GM21717 (cell line): ENCODE measurements at regions not wholly inside any gene's neighbourhood (a gene's known extent, or its start where the extent isn't known, plus 50 kb on each side); places are given as distances from the start of the nearest gene placed in this dataset.
"Not testable (repeated sequence)": the region's sequence is repeated elsewhere in the genome, so short reads cannot be mapped to it uniquely, and the experiment has no call there.

ENCODE experiments used
- ATAC-seq: cut with Tn5 transposase; IDR thresholded peaks from one replicate; pipeline ENCODE4 v1.9.1; 2021; ENCODE audit warnings: mild to moderate bottlenecking, moderate library complexity; ENCODE audit not compliant: unreplicated experiment

DNA sequence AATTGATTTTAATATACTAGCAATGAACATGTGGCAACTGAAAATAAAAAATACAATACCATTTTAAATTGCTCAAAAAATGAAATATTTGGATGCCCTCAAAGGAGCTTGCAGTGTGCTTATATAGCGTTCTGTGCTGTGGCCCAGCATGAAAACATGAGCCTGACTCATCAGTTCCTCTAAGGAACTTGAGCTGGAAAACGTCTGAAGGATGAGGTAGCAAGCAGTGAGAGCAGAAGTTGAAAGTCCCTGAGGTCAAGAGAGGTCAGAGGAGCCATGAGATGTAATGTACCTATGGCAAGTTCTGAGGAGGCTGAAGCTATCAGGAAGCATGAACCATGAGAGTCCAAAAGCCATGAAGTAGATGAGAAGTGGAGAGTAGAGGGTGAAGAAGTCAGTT, 59.7 kb downstream of the HMGB3 start:
- ATAC-seq: no peak

DNA sequence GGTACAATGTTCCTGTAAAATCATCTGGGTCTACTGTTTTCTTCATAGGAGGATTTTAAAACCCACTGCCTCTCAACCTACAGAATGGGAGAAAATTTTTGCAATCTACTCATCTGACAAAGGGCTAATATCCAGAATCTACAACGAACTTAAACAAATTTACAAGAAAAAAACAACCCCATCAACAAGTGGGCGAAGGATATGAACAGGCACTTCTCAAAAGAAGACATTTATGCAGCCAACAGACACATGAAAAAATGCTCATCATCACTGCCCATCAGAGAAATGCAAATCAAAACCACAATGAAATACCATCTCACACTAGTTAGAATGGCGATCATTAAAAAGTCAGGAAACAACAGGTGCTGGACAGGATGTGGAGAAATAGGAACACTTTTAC, 83.2 kb downstream of the HMGB3 start:
- ATAC-seq: not testable (repeated sequence)

DNA sequence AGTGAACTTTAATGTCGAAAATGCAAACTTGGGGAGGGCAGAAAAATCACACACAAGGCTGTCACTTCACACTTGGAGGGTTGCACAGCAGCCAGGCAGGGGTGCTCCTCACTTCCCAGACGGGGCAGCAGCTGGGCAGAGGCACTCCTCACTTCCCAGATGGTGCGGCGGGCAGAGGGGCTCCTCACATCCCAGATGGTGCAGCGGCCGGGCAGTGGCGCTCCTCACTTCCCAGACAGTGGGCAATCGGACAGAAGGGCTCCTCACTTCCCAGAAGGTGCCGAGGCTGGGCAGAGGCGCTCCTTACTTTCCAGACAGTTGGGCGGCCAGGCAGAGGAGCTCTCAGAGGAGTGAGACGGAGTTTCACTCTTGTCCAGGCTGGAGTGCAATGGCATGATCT, 90.6 kb downstream of the HMGB3 start:
- no peak for ATAC-seq

DNA sequence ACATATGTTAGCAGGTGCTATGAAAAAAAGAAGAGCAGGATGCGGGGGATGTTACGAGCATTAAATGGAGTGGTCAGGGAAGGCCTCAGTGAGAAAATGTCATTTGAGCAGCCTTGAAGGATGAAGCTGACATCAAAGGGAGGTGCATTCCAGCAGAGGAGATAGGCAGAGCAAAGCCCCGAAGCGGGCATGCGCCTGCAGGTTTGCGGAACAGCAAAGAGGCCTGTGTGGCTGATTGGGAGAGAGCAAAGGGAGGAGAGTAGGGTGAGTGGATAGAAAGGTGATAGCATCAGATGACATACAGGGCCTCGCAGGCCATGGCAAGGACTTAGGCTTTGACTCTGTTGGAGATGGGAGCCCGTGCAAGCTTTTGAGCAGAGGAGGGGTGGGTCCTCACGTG, 95.4 kb upstream of the GPR50 start:
- ATAC-seq: no peak

DNA sequence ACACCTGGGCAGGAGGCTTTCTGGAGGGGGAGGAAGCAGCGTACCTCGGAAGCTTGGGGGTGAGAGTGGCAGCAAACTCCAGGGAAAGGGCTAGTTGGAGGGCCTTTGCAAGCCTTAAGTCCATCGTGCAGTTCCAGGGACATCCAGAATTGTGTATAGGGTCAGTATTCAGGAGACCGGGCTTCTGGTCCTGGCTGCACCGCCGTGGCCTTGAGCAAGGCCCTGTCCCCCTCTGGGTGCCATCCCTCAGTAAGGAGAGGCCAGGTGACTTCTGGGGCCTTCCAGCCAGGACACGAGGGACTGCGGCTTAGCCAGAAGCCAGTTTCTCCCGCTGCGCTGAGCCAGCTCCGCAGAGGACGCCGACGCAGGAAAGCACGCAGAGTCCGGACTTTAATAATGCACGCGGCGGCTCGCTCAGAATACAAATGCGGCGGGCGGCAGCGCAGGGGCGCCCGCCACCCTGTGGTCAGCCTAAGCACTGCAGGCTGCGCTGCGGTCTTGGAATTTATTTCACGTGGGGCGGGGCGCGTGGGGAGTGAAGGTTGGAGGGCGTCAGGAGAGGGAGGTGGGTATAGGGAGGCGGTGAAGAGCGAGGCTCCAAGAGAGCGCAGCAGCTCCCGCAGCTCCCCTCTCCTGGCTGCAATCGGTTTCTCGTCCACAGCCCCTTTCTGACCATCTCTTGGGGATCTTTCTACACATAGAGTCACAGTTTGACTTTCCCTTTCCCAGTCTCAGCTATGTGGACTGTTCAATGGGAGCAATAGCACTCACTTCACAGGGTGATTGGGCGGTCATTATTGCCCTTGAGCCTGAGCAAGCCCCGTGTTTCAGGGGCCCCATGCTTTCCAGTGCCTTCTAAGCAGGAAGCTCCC, 94.1 kb upstream of the GPR50 start:
- ATAC-seq: peak; percentile 93

DNA sequence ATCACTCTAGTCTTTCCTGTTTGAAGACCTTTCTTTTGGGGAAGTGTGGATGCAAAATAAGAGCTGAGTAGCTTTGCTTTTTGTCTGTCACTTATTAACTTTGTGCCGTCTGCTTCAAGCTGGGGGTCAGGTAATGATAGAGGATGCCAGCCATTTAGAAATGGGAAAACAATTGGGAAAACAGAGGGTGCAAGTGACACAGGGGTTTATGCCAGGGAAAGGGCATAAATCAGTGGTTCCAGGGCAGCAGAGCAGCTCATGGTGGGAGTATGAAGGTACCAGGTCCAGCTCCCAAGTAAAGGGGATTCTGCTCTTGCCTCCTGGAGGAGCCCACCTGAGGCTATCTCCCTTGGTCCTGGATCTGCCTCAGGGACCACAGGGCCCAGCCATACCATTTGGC, 91.9 kb upstream of the GPR50 start:
- no peak for ATAC-seq

DNA sequence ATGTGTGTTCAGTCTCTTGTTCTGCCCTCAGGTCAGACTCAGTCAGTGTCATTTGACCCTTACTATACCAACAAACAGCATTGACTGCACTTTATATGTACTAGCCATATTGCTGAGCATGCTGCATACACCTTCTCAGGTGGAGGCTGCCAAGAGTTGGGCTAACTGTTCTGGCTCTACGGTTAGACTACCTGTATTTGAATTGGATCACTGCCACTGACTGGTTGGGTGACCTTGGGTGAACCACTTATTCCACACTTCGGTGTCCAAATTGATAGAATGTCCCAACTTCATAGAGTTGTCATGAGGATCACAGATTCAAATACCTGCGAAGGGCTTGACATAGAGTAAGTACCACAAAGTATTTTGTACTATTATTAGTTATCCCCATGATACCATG, 91.2 kb upstream of the GPR50 start:
- no peak for ATAC-seq

DNA sequence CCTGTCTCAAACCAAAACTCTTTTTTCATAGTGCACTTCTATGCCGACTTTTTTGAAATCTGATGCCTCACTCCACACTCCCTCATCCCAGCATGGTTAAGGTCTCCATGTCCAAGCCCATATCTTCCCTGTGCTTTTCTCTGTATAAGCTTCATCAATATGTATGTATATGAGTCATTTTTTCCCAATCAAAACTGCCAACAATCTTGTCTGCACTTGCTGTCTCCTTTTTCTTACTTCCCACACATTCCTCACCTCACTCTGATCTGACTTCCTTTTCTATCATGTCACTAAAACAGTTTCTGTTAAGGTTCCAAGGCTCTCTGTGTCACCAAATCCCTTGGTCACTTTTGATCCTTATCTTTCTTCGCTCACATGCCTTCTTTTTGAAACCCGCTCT, 88.2 kb upstream of the GPR50 start:
- ATAC-seq: no peak

DNA sequence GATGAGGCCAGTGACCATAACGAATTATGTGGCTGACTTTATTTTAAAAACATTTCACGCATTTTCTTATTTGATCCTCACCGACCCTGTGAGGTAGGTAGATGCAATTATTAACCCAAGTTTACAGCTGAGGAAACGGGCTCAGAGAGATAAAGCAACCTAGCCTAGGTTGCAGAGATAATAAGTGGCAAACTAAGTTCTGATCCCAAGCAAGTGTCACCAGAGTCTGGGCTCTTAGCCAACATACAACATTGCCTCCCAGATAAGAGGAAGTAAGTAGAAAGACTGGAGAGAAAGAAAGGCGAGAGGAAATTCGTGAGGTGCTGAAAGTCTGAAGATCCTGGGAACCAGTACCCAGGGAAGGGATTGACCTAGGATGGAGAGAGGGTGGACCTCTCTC, 77.4 kb upstream of the GPR50 start:
- ATAC-seq: no peak

DNA sequence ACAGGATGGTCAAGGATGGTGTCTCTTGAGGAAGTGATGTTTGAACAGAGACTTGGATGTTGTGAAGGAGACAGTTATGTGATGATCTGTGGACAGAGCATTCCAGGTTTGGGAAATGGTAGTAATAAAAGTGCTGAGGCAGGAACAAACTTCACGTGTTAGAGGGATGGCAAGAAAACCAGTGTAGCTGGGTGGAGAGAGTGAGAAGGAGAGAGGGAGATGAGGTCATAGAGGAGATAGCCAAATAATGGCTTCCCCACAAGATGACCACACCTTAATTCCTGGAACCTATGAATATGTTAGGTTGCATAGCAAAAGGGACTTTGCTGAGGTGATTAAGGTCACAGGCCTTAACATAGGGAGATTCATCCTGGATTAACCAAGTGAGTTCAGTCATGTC, 75.6 kb upstream of the GPR50 start:
- no peak for ATAC-seq

DNA sequence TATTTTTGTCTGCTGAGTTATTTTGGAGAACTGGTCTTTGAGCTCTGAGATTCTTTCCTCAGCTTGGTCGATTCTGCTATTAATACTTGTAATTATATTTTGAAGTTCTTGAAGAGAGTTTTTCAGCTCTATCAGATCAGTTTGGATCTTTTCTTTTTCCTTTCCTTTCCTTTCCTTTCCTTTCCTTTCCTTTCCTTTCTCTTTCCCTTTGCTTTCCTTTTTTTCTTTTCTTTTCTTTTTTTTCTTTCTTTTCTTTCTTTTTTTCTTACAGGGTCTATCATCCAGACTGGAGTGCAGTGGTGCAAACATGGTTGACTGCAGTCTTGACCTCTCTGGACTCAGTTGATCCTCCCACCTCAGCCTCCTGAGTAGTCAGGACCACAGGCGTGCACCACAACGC, 63.2 kb upstream of the GPR50 start:
- not testable (repeated sequence) for ATAC-seq
